ENCODE measurements at regions not wholly inside any gene's neighbourhood (a gene's known extent, or its start where the extent isn't known, plus 50 kb on each side); places are given as distances from the start of the nearest gene placed in this dataset.

DNA sequence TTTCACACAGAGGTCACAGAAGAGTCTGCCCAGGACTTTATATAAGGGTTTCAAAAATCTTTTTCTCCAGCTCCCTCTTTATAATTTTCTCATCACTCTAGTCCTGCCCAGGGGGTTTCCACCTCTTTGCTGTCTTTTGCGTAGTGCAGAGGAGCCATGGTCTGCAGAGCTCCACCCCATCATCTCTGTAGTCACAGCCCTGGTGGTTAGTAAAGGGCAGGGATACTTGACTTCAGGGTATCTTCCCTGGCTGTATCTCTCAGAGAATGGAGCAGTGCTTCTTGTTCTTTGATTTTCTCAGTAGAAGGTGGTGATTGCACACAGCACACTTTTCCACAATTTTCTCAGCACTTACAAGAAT lies 900.6 kb upstream of the COX7C start:
- Histone ChIP-seq H3K4me3 (no peak overlapping the region), H3K4me1 (no peaks in the 10 kb centered on the region), H3K27me3 (no peaks in the 10 kb centered on the region), H3K36me3 (no peaks in the 10 kb centered on the region), H3K9me3 (no peaks in the 10 kb centered on the region), H3K27ac (no peak overlapping the region)
- DNase-seq (no peak), ATAC-seq (no peak), FAIRE-seq (no peak)
- TF ChIP-seq, protein P1, sequence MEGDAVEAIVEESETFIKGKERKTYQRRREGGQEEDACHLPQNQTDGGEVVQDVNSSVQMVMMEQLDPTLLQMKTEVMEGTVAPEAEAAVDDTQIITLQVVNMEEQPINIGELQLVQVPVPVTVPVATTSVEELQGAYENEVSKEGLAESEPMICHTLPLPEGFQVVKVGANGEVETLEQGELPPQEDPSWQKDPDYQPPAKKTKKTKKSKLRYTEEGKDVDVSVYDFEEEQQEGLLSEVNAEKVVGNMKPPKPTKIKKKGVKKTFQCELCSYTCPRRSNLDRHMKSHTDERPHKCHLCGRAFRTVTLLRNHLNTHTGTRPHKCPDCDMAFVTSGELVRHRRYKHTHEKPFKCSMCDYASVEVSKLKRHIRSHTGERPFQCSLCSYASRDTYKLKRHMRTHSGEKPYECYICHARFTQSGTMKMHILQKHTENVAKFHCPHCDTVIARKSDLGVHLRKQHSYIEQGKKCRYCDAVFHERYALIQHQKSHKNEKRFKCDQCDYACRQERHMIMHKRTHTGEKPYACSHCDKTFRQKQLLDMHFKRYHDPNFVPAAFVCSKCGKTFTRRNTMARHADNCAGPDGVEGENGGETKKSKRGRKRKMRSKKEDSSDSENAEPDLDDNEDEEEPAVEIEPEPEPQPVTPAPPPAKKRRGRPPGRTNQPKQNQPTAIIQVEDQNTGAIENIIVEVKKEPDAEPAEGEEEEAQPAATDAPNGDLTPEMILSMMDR (IDR thresholded peaks at IDR 0.05), result no peak
- intact Hi-C loops (cut with DNase I), result no loop called here
- WGBS, 2 donors, result 67 to 85% methylated on average over 1 of the region's 1 CpG

GRCh38 chr5:85732185-85732584 lies 885.6 kb upstream of the COX7C start:
- Histone ChIP-seq H3K9me3 (no peaks in the 10 kb centered on the region), H3K36me3 (no peaks in the 10 kb centered on the region), H3K4me1 (no peaks in the 10 kb centered on the region), H3K4me3 (no peak overlapping the region), H3K27ac (no peak overlapping the region), H3K27me3 (no peaks in the 10 kb centered on the region)
- DNase-seq, result no peak
- intact Hi-C loops (cut with DNase I), result no loop called here
- WGBS, 2 donors, result 34 to 61% methylated on average over 3 of the region's 3 CpGs
- TF ChIP-seq, protein P1 (IDR thresholded peaks at IDR 0.05), result no peak
- FAIRE-seq, result no peak
- no peak for ATAC-seq

DNA sequence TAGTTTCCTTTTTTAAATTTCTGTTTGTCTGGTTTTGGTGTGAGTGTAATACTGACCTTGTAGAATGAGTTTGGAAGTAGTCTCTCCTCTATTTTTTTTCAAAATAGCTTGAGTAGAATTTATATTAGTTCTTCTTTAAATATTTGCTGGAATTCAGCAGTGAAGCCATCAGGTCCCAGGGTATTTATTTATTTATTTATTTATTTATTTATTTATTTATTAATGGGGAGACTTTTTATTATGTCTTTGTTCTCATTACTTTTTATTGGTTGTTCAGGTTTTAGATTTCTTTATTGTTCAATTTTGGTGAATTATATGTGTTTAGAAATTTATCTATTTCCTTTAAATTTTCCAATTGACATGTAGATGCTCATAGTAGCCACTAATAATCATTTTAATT lies 875.8 kb upstream of the COX7C start:
- Histone ChIP-seq H3K4me3 (no peak overlapping the region), H3K27me3 (no peaks in the 10 kb centered on the region), H3K36me3 (no peaks in the 10 kb centered on the region), H3K4me1 (no peaks in the 10 kb centered on the region), H3K27ac (no peak overlapping the region), H3K9me3 (no peaks in the 10 kb centered on the region)
- no peak for DNase-seq
- no peak for ATAC-seq
- TF ChIP-seq, protein P1 (IDR thresholded peaks at IDR 0.05), result no peak
- intact Hi-C loops (cut with DNase I), result no loop called here
- no peak for FAIRE-seq

DNA sequence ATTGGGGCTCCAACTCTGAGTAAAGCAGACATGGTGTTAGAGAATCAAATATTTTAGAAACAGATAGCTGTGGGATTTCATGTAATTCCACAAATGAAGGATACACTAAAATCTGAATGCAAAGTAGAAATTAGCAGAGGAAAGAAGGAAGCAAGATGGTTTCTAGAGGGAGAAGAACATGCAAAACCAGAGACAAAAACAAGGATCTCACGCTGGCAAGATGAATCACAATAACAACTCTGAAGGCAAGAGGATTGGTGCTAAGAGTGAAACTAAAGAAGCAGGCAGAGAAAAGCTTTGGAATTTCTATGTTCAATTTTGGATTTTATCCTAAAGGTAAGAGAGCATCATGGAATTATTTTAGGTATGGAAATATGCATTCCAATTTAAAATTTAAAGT lies 857.2 kb upstream of the COX7C start:
- TF ChIP-seq, protein P1 (IDR thresholded peaks at IDR 0.05), result no peak
- 37 to 48% methylated on average over 1 of the region's 1 CpG for WGBS, 2 donors
- FAIRE-seq, result no peak
- no peak for DNase-seq
- Histone ChIP-seq H3K27ac (no peak overlapping the region), H3K4me1 (no peaks in the 10 kb centered on the region), H3K36me3 (no peaks in the 10 kb centered on the region), H3K4me3 (no peak overlapping the region), H3K9me3 (no peaks in the 10 kb centered on the region), H3K27me3 (no peaks in the 10 kb centered on the region)
- intact Hi-C loops (cut with DNase I), result no loop called here
- no peak for ATAC-seq

- Histone ChIP-seq H3K27me3 (no peaks in the 10 kb centered on the region), H3K9me3 (no peaks in the 10 kb centered on the region), H3K4me3 (no peak overlapping the region), H3K4me1 (no peaks in the 10 kb centered on the region), H3K36me3 (no peaks in the 10 kb centered on the region), H3K27ac (no peak overlapping the region)
- TF ChIP-seq, protein P1 (IDR thresholded peaks at IDR 0.05), result no peak
- DNase-seq (no peak), ATAC-seq (no peak), FAIRE-seq (no peak)
- WGBS, 2 donors, result 48 to 50% methylated on average over 3 of the region's 3 CpGs
- intact Hi-C loops (cut with DNase I), result no loop called here
Measured at GRCh38 chr5:85769347-85769746, 848.4 kb upstream of the COX7C start.

Data from pancreas (tissue), 10 donors.